Head of caudate nucleus (tissue), 42 donors: ENCODE measurements at regions not wholly inside any gene's neighbourhood (a gene's known extent, or its start where the extent isn't known, plus 50 kb on each side); places are given as distances from the start of the nearest gene placed in this dataset.
"Not testable (repeated sequence)": the region's sequence is repeated elsewhere in the genome, so short reads cannot be mapped to it uniquely, and the experiment has no call there.

Experiments used
- DNase-seq, 42 donors: peaks; one replicate each; pipeline versions ENCODE4 v3.0.0 to v3.0.0-alpha.2; 2020 to 2021; ENCODE audit warnings: mixed read lengths in 7 of 42
- intact Hi-C: fragments of 100-400 bp; cut with DNase I; formaldehyde crosslinking; loops from one replicate; pipeline ENCODE4 v1.15.0; 2022

DNA sequence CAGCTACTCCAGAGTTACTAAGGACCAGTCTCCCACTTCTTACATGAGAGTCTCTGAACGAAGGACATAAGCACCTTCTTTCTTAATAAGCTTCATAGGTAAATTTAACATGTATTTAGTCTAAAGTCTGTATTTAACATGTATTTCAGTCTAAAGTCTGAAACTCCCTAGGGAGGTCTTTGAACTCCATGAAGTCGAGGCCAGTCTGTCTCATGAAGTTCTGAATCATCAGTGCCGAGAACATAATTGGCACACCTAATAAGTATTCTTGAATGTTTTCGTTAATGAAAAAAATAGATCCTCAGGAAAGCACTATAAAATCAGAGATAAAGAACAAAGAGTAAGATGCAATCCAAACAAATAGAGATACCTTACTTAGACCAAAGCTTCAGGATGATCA lies 945.5 kb downstream of the TTLL7 start:
- intact Hi-C loops, result no loop called here

DNA sequence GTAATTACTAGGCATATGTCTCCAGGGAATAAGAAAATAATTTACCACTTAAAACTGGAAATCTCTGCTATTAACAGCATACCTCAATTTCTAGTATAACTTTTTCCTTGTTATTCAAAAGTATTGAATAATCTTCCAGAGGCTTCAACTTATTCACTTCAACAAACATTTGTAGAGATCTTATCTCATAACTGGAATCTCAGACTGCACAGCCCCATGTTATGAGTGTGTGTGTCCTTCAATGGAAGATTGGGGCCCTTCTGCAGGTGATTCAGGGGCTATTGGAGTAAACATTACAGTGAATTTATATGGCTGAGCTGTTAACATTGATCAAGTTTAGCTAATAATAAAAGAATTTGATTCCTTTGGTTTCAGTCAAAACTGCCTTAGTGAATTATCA lies 946.1 kb downstream of the TTLL7 start:
- intact Hi-C loops, result no loop called here
- DNase-seq, result no peak

More for the DNA sequence above, 945.5 kb downstream of the TTLL7 start:
- no peak for DNase-seq

DNA sequence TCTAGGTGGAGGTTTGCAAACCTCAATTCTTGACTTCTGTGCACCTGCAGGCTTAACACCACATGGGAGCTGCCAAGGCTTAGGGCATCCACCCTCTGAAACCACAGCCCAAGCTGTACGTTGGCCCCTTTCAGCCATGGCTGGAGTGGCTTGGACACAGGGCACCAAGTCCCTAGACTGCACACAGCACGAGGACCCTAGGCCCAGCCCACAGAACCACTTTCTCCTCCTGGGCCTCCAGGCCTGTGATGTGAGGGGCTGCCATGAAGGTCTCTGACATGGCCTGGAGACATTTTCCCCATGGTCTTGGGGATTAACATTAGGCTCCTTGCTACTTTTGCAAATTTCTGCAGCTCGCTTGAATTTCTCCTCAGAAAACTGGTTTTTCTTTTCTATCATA lies 947.9 kb downstream of the TTLL7 start:
- DNase-seq, intact Hi-C loops: not testable (repeated sequence)

DNA sequence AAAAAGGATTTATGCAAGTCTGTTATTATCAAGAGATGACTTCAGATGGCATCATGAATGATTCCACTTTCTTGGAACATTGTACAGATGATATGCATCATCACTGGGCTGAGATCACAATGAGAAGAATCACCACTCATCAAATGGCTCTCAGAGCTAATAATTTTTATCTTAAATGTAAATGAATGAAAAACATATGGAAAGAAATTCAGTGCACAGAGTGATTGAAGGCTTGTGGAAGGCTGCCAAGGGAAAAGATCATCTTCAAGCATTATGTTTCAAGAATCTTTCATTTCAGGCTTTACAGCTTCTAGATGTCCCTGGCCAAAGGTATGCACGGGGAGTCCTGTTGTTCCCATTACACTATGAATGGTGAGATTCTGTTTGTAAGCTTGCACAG lies 955.7 kb downstream of the TTLL7 start:
- DNase-seq, result no peak
- intact Hi-C loops, result no loop called here

DNA sequence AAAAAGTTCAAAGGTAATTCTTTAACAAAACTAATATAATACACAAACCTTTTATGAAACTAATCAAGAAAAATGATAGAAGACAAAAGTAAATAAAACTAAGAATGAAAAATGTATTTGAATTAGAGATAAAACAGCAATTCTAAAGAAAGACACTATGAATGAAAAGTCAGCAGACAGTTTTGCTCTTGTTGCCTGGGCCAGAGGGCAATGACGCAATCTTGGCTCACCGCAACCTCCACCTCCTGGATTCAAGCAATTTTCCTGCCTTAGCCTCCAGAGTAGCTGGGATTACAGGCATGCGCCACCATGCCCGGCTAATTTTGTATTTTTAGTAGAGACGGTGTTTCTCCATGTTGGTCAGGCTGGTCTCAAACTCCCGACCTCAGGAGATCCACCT lies 959.8 kb downstream of the TTLL7 start:
- DNase-seq, intact Hi-C loops: not testable (repeated sequence)

DNA sequence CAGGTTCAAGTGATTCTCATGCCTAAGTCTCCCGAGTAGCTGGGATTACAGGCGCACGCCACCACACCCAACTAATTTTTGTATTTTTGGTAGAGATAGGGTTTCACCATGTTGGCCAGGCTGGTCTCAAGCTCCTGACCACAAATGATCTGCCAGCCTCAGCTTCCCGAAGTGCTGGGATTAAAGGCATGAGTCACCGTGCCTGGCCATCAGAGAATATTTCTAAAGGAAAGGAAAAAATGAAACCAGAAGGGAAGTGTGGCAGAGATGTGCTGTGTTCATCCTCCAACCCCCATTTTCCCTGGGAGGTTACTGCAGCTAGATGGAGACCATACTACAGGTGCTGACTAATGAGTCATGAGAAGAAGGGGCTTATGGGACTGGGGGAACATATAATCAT lies 964.1 kb downstream of the TTLL7 start:
- intact Hi-C loops, result no loop called here
- DNase-seq, result no peak

DNA sequence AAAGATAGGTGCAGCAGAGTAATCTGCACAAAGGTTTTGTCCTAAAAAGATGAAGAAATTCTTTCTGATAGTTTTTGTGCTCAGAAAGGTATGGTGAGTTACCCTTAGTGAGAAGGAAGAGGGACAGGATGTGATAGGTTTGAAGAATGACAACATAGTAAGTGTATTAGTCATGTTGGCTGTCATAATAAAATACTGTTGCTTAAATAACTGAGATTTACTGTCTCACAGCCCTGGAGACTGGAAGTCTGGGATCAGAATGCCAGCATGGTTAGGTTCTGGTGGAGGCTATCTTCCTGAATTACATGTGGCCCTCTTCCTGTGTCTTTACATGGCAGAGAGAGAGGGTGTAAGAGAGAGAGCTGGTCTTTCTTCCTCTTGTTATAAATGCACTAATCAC lies 965.2 kb downstream of the TTLL7 start:
- intact Hi-C loops, result no loop called here
- DNase-seq, result no peak

DNA sequence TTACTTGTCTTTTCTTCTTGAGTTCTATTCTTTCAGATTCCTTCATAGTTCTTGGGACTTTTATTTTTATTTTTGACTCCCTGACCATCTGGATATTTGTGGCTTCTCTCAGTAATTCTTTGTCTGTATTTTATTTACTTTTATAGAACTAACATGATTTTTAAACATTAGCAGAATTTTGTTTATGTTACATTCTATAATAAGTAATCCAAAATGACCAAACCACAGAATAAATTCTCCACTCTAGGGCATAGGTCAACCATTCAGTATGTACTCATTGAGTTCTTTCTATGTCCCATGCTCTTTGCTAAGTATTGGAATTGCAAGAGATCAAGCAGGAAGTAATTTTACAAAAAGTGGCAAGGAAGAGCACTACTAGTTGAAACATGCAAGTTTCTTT lies 969.0 kb downstream of the TTLL7 start:
- intact Hi-C loops, result no loop called here
- DNase-seq, result no peak

DNA sequence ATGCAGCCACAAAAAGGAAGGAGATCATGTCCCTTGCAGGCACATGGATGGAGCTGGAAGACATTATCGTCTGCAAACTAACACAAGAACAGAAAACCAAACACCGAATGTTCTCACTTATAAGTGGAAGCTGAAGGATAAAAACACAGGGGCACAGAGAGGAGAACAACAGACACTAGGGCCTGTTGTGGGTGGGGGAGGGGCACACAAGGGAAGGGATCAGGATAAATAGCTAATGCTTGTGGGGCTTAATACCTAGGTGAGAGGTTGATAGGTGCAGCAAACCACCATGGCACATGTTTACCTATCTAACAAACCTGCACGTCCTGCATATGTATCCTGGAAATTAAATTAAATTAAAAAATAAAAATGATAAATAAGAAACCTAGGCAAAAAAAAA lies 969.9 kb downstream of the TTLL7 start:
- no peak for DNase-seq
- intact Hi-C loops, result no loop called here

DNA sequence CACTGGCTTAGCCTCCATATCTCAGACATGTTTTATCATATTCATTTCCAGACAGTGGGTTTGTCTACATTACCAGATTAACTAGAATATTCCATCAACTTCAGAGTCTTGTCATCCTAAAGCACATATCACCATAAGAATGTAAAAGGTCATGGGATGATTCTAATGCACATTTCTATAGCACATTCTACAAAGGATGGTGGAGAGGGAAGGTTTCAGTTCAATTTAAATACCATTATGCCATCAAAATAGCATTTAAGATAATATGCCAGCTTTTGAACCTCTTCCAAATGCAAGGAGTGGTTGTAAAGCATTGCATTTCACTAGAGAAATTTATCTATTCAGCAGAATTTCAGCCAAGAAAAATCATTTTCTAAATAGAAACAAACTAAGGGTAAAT lies 970.5 kb downstream of the TTLL7 start:
- DNase-seq, result no peak
- intact Hi-C loops, result no loop called here

DNA sequence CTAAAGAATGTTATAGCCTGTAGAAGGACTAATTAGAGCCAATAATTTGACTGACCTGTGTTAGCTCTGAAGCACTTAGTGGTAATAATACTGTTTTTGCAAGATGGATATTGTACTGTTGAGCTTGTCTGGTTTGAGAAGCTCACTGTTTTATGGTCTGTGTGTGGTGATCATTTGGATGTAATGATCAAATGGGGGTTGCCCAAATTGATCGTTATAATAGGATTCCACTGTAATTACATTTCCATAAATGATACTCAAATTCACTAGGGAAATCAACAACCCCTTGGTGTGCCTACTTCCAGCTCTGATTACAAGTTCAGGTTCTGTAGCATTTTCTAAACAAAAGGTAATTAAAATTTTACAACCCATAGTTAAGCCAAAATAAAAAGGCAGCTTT lies 971.4 kb downstream of the TTLL7 start:
- intact Hi-C loops, result no loop called here
- no peak for DNase-seq

DNA sequence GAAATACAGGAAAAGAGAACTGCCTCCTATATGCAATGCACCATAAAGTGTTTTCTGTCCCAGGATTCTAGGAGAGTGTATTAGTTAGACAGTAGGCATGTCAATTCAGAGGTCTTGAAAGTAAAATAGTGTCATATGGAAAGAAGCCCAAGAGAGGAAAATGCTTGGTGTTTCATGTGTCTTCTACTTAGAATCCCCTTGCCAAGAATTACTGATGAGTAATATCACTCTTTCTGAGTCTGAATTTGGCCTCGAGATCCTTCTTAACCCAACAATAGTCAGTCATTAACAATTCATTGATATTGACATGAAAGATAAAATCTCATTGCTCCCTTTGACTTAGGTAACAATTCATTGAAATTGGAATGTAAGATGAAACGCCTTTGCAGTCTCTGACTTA lies 972.2 kb downstream of the TTLL7 start:
- intact Hi-C loops, result no loop called here
- DNase-seq, result no peak

DNA sequence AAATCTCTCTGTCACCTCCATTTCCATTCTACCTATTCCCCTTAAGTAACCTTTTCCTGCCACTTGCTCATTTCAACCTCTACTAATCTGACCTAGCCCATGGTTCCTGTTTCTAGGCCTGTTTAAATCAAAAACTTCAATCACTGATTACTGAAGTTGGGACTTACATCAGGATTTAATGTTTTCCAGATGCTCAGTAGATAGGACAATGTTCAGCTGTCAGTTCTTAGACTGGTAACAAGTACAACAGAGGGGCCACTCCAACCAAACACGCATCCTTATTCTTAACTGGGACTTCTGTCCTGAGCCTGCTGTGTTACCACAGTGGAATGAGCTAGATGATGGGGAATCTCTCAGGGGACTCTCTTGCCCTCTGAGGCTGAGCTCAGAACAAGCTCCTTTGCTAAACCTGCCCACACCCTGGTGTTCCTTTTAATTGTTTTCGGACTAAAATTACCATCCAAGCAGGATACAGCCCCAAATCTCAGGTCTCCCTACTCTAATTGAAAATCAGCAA lies 974.6 kb downstream of the TTLL7 start:
- no peak for DNase-seq
- intact Hi-C loops, result no loop called here

DNA sequence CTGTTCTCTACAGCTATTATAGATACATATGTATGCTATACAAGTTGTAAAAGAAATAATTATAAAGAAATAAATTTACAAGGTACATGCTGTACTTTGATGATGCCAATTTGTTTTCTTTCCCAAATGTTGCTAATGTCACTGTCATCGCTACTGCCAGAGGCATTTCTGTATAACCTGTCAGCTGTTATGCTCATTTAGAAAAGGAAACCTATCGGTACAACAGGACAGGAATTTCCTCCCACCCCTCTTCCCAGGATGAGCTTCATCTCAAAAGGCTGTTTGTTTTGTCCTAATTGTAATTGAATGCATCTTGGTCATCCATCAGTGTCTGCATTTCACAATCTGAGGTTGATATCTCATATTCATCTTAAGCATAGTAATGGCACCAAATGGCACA lies 975.7 kb downstream of the TTLL7 start:
- intact Hi-C loops, result no loop called here
- DNase-seq, result no peak

DNA sequence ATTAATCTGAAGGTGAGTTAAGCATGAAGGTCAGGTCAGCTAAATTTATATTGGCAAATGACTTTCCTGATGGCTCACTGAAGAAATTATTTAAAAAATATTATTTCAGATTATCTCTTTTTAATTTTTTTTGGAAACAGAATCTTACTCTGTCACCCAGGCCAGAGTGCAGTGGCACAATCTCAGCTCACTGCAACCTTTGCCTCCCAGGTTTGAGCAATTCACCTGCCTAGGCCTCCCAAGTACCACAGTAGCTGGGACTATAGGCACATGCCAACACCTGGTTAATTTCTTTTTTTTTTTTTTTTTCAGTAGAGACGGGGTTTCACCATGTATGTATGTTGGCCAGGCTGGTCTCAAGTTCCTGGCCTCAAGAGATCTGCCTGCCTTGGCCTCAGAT lies 976.7 kb downstream of the TTLL7 start:
- DNase-seq, result no peak
- intact Hi-C loops, result no loop called here

DNA sequence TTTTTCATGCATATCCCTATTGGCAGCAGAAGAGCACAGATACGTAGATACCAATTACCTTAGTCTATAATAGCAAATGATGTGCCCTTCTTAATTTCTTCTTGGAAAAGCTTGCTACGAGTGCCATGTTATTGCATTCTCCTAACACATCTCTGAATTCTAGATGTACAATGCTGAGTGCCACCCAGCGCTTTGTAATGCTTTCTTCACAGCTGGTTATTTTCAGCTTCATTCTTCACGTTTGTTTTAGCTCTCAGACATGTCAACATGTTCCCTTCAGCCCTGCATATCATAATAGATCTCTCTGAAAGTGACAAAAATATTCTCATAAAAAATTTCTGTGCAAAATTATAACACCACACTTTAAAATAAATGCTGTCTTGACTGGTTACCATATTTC lies 981.2 kb downstream of the TTLL7 start:
- intact Hi-C loops, result no loop called here
- no peak for DNase-seq

DNA sequence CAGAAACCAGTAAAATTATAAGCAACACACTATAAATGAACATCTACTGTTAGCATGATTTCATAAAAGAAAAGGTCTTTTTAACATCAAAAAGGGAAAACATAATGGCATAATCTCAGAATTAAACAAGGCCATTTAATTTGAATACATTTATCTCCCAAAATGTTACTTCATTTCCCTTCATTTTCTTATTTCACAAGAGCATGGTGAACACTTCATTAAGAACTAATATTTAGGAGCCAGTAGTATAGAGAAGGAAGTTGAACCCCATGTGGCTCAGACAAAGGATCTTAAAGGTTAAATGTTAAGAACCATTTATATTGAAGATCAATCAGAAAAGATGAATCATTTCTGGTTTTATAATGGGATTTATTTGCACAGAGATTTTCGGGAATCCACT lies 981.7 kb downstream of the TTLL7 start:
- no peak for DNase-seq
- intact Hi-C loops, result no loop called here

DNA sequence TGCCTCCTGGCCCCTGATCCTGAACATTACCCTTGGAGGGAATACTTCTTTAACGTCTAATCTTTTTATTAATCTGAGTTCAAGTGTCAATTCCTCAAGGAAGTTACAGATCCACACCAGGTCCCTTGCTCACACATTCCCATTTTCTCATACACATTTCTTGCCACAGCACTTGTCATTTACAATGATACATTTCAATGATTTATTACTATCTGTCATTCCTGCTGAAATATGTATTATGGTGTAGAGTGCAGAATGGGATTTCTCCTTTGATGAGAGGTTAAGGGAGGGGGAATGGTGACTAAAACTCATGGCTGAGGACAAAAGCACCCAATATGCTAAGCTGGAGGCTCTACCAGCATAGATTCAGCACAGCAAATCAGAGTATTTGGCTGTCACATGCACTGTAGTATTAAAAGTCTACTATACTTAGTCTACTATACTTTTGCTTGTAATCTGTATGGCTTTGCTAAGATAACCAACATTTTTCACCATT lies 982.5 kb downstream of the TTLL7 start:
- no peak for DNase-seq
- intact Hi-C loops, result no loop called here

DNA sequence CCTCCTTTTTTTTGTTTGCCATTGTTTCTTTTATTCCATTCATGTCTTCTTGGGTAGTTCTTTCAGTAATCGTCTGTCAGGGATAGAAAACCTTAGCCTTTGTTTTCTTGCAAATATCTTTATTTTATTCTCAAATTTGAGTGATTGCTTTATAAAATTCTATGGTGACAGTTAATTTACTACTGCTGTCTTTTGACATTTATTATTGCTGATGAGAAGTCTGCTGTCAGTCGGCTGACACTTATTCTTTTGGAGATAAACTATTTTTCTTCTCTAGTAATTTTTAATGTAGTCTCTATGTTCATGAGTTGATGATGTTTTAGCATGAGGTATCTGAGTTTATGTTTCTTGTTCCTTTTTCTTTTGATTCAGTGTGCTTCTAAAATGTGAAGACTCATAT lies 983.8 kb downstream of the TTLL7 start:
- intact Hi-C loops, result no loop called here
- DNase-seq, result no peak

DNA sequence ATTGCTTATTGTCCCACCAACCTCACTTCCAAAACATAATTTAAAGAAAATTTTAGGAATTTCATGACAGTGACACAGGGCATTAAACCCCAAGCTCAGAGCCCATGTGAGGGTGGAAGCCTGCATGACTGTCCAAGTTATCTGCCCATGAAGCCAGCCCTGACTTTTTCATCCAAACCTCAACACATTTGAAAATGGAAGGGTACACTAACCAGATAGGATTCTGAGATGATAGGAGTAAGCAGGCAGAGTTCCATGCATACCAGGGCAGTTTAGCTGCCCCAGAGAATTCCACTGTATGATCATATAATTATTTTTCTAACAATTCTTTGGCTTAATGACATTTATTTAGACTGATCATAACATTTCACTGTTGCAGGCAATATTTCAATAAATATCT lies 986.0 kb downstream of the TTLL7 start:
- intact Hi-C loops, result no loop called here
- no peak for DNase-seq

DNA sequence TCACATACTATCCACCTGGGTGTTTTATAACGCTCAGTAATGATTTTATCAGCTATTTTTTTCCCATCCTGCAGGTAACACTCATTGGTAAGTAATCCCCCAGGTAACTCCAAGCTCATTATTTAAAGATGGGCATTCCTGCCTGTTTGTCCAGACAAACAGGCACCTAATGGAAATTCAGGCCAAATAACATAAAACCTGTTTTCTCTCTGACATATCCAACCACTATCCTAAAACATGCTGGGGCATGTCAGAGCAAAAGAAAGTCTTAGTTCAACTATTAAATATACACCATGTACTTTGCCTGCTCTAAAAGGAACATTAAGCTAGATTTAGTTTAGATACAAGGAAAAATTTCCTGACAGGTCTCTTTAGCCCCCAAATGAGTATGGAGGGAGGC lies 987.7 kb downstream of the TTLL7 start:
- no peak for DNase-seq
- intact Hi-C loops, result no loop called here

DNA sequence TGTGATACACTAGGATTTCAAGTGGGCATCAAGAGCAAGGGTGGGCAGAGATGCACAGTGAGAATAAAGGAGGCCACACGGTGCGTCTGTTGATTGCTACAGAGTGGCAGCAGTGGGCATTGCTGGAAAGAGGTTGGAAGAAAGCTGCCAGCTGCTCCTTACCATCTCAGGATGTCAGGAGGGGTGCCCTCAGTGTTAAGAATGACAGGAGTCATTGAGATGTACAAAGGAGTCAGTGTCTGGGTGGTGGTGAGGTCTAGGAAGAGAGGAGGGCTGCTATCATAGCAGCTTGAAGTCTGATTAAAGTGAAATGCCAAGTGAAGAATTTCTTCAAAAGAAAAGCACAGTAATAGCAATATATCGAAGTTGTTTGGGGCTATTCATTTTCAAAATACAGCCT lies 992.7 kb downstream of the TTLL7 start:
- intact Hi-C loops, result no loop called here
- no peak for DNase-seq
